Liver (tissue), 8 donors: ENCODE measurements at regions not wholly inside any gene's neighbourhood (a gene's known extent, or its start where the extent isn't known, plus 50 kb on each side); places are given as distances from the start of the nearest gene placed in this dataset.

Experiments
- DNase-seq: peaks from one replicate; pipeline ENCODE4 v3.0.0-alpha.2; 2017; ENCODE audit warnings: low spot score
- H3K27ac ChIP-seq, 2 donors: one replicate each; pipeline ENCODE4 v1.7.0; 2013; ENCODE audit warnings: inconsistent platforms in 2 of 2, low read length in 2 of 2, control low read depth in 1 of 2, low read depth in 1 of 2, mild to moderate bottlenecking in 1 of 2
- H3K27me3 ChIP-seq, 4 donors: one replicate each; pipeline versions ENCODE4 v1.6.1 to v1.7.0; 2013; ENCODE audit warnings: low read length in 3 of 4, inconsistent platforms in 1 of 4, mild to moderate bottlenecking in 1 of 4, moderate library complexity in 1 of 4; ENCODE audit not compliant: control insufficient read depth in 4 of 4, insufficient read depth in 4 of 4
- H3K36me3 ChIP-seq, 4 donors: one replicate each; pipeline versions ENCODE4 v1.6.1 to v1.7.0; 2013; ENCODE audit warnings: low read length in 3 of 4, mild to moderate bottlenecking in 3 of 4, low read depth in 1 of 4, moderate library complexity in 1 of 4; ENCODE audit not compliant: control insufficient read depth in 4 of 4, insufficient read depth in 3 of 4
- H3K4me1 ChIP-seq, 4 donors: one replicate each; pipeline versions ENCODE4 v1.6.1 to v1.7.0; 2013; ENCODE audit warnings: low read length in 3 of 4, mild to moderate bottlenecking in 3 of 4, moderate library complexity in 1 of 4; ENCODE audit not compliant: control insufficient read depth in 4 of 4, insufficient read depth in 4 of 4
- H3K4me3 ChIP-seq, 3 donors: one replicate each; pipeline versions ENCODE4 v1.6.1 to v1.7.0; 2013; ENCODE audit warnings: low read length in 3 of 3, control low read depth in 1 of 3, low read depth in 1 of 3, mild to moderate bottlenecking in 1 of 3
- H3K9ac ChIP-seq, 2 donors: one replicate each; pipeline ENCODE4 v1.7.0; 2013; ENCODE audit warnings: low read length in 2 of 2, mild to moderate bottlenecking in 2 of 2, moderate library complexity in 2 of 2, control low read depth in 1 of 2, low read depth in 1 of 2
- H3K9me3 ChIP-seq, 4 donors: one replicate each; pipeline versions ENCODE4 v1.6.1 to v1.7.0; 2013; ENCODE audit warnings: low read length in 3 of 4; ENCODE audit not compliant: control insufficient read depth in 4 of 4
- ATF3 ChIP-seq: IDR thresholded peaks from 2 replicates; pipeline ENCODE4 v1.6.1; 2016; ENCODE audit warnings: antibody characterized with exemption
- CTCF ChIP-seq: fragments of 150-350 bp; IDR thresholded peaks from 2 replicates; pipeline ENCODE4 v1.5.1; 2017; ENCODE audit warnings: improper control_type of control experiment, low read depth, low read length; ENCODE audit not compliant: missing input control
- EGR1 ChIP-seq, 2 donors: IDR thresholded peaks; 2 replicates each; pipeline ENCODE4 v1.6.1; 2016 to 2018; ENCODE audit warnings: antibody characterized with exemption in 2 of 2, low read depth in 2 of 2
- FOXA2 ChIP-seq: IDR thresholded peaks from 2 replicates; pipeline ENCODE4 v1.6.1; 2016; ENCODE audit warnings: antibody characterized with exemption
- GABPA ChIP-seq, 2 donors: IDR thresholded peaks in 1 of 2; conservative IDR thresholded peaks in 1 of 2; 2 replicates each; pipeline ENCODE4 v1.6.1; 2016; ENCODE audit warnings: antibody characterized with exemption in 2 of 2, mild to moderate bottlenecking in 1 of 2, moderate library complexity in 1 of 2
- HNF4A ChIP-seq, 2 donors: conservative IDR thresholded peaks; 2 replicates each; pipeline ENCODE4 v1.6.1; 2016; ENCODE audit warnings: antibody characterized with exemption in 2 of 2, mild to moderate bottlenecking in 2 of 2
- HNF4G ChIP-seq: IDR thresholded peaks from 2 replicates; pipeline ENCODE4 v1.6.1; 2016; ENCODE audit warnings: antibody characterized with exemption
- JUND ChIP-seq, 2 donors: IDR thresholded peaks; 2 replicates each; pipeline ENCODE4 v1.6.1; 2016; ENCODE audit warnings: antibody characterized with exemption in 2 of 2
- MAX ChIP-seq: IDR thresholded peaks from 2 replicates; pipeline ENCODE4 v1.6.1; 2016; ENCODE audit warnings: antibody characterized with exemption
- NR2F2 ChIP-seq: IDR thresholded peaks from 2 replicates; pipeline ENCODE4 v1.6.1; 2016; ENCODE audit warnings: antibody characterized with exemption
- RAD21 ChIP-seq, 2 donors: IDR thresholded peaks; 2 replicates each; pipeline ENCODE4 v1.6.1; 2016; ENCODE audit warnings: antibody characterized with exemption in 2 of 2, mild to moderate bottlenecking in 2 of 2
- REST ChIP-seq: IDR thresholded peaks from 2 replicates; pipeline ENCODE4 v1.6.1; 2016; ENCODE audit warnings: antibody characterized with exemption, mild to moderate bottlenecking
- SP1 ChIP-seq: IDR thresholded peaks from 2 replicates; pipeline ENCODE4 v1.6.1; 2018; ENCODE audit warnings: antibody characterized with exemption, mild to moderate bottlenecking
- TAF1 ChIP-seq: conservative IDR thresholded peaks from 2 replicates; pipeline ENCODE4 v1.6.1; 2016; ENCODE audit warnings: antibody characterized with exemption, mild to moderate bottlenecking
- YY1 ChIP-seq: IDR thresholded peaks from 2 replicates; pipeline ENCODE4 v1.6.1; 2016; ENCODE audit warnings: antibody characterized with exemption, mild to moderate bottlenecking
- ZBTB33 ChIP-seq: IDR thresholded peaks from 2 replicates; pipeline ENCODE4 v1.6.1; 2016; ENCODE audit warnings: antibody characterized with exemption
- WGBS: extraction: QIAGEN DNeasy Blood & Tissue Kit; methylation state at CpG from one replicate; pipeline ENCODE4 v1.1.7; 2013; 5-methylcytosine and 5-hydroxymethylcytosine counted together
- donor health status: healthy.
- donor health status: healthy.
- donor health status: healthy.
- donor health status: healthy.
- donor health status: healthy.

GRCh38 chr10:121322776-121323175 is 275.5 kb downstream of the FGFR2 start:
- no peak overlapping the region for H3K4me3 ChIP-seq
- WGBS: 86% methylated on average over 1 of the region's 1 CpG
- no peak overlapping the region for H3K27ac ChIP-seq
- no peaks in the 10 kb centered on the region for H3K36me3 ChIP-seq
- no peak overlapping the region for H3K9ac ChIP-seq
- H3K9me3 ChIP-seq: peaks cover 0 to 3% (median 0%) of the 10 kb centered on the region in 4 donors
- H3K4me1 ChIP-seq: peaks cover 0 to 7% (median 5%) of the 10 kb centered on the region in 4 donors
- no peak for TF ChIP-seq SP1
- no peak for TF ChIP-seq ZBTB33
- TF ChIP-seq GABPA (IDR thresholded peaks at IDR 0.05 in 1 of 2, conservative IDR thresholded peaks at IDR 0.05 in 1 of 2): no peak
- TF ChIP-seq YY1: no peak
- TF ChIP-seq MAX: no peak
- no peak for TF ChIP-seq ATF3
- no peak for TF ChIP-seq REST
- TF ChIP-seq HNF4G: no peak
- TF ChIP-seq HNF4A (conservative IDR thresholded peaks at IDR 0.05): no peak
- no peak for TF ChIP-seq CTCF
- no peak for TF ChIP-seq NR2F2
- no peak for TF ChIP-seq RAD21 (IDR thresholded peaks at IDR 0.05)
- TF ChIP-seq EGR1 (IDR thresholded peaks at IDR 0.05; ENCODE audit: low read depth in 2 of 2): no peak
- no peak for TF ChIP-seq JUND (IDR thresholded peaks at IDR 0.05)
- H3K27me3 ChIP-seq: no peaks in the 10 kb centered on the region
- DNase-seq: no peak

- Histone ChIP-seq H3K27me3 (no peaks in the 10 kb centered on the region), H3K27ac (no peak overlapping the region), H3K9me3 (peaks cover 0 to 3% (median 0%) of the 10 kb centered on the region in 4 donors), H3K36me3 (no peaks in the 10 kb centered on the region), H3K4me1 (peaks cover 0 to 7% (median 5%) of the 10 kb centered on the region in 4 donors), H3K9ac (no peak overlapping the region), H3K4me3 (no peak overlapping the region)
- DNase-seq: no peak
- TF ChIP-seq HNF4G: no peak
- TF ChIP-seq RAD21 (IDR thresholded peaks at IDR 0.05): no peak
- no peak for TF ChIP-seq TAF1
- TF ChIP-seq JUND (IDR thresholded peaks at IDR 0.05): no peak
- TF ChIP-seq NR2F2: no peak
- TF ChIP-seq REST: no peak
- no peak for TF ChIP-seq HNF4A (conservative IDR thresholded peaks at IDR 0.05)
- no peak for TF ChIP-seq FOXA2
- 95% methylated on average over 1 of the region's 1 CpG for WGBS
Measured at GRCh38 chr10:121323443-121323842, 274.8 kb downstream of the FGFR2 start.
